Neural cell (in vitro differentiated cells): ENCODE measurements at regions not wholly inside any gene's neighbourhood (a gene's known extent, or its start where the extent isn't known, plus 50 kb on each side); places are given as distances from the start of the nearest gene placed in this dataset.
A peak's percentile ranks its signal among the peaks of the same experiment; 100 is the strongest.

Source experiments
- H2AFZ ChIP-seq: fragments of 200-600, 300-800 bp; sonication (generic), shearing (Covaris generic); 2 replicates; pipeline ENCODE4 v1.6.0; 2014; ENCODE audit warnings: low read depth, mild to moderate bottlenecking, antibody characterized with exemption, low read length, moderate library complexity
- H3F3A ChIP-seq: fragments of 200-600 bp; shearing (Covaris generic); 2 replicates; pipeline ENCODE4 v1.6.1; 2016; ENCODE audit warnings: mild to moderate bottlenecking, moderate library complexity, mixed read lengths, antibody characterized with exemption, low read length; ENCODE audit not compliant: insufficient read depth, poor library complexity, severe bottlenecking
- H3K27ac ChIP-seq: fragments of 200-600, 300-800 bp; sonication (generic), shearing (Covaris generic); 2 replicates; pipeline ENCODE4 v1.5.1; 2014; ENCODE audit warnings: mild to moderate bottlenecking, low read length, moderate library complexity
- H3K27me3 ChIP-seq: fragments of 300-800, 200-600 bp; sonication (generic), shearing (Covaris generic); 2 replicates; pipeline ENCODE4 v1.6.0; 2014; ENCODE audit warnings: mild to moderate bottlenecking, low read depth, low read length, moderate library complexity; ENCODE audit not compliant: insufficient read depth
- H3K36me3 ChIP-seq: fragments of 300-800, 200-600 bp; sonication (generic), shearing (Covaris generic); 2 replicates; pipeline ENCODE4 v1.5.1; 2014; ENCODE audit warnings: mild to moderate bottlenecking, antibody characterized with exemption, low read length, moderate library complexity; ENCODE audit not compliant: insufficient read depth
- H3K4me2 ChIP-seq: fragments of 300-800, 200-600 bp; sonication (generic), shearing (Covaris generic); 2 replicates; pipeline ENCODE4 v1.6.0; 2014; ENCODE audit warnings: mild to moderate bottlenecking, low read length
- H3K4me3 ChIP-seq: fragments of 300-800, 200-600 bp; sonication (generic), shearing (Covaris generic); 2 replicates; pipeline ENCODE4 v1.5.1; 2014; ENCODE audit warnings: mild to moderate bottlenecking, low read length, moderate library complexity
- H3K79me2 ChIP-seq: fragments of 200-600 bp; shearing (Covaris generic); replicated peaks from 2 replicates; pipeline ENCODE4 v1.6.0; 2014; ENCODE audit warnings: mild to moderate bottlenecking, low read length, moderate library complexity; ENCODE audit not compliant: insufficient read depth
- H3K9ac ChIP-seq: fragments of 300-800, 200-600 bp; sonication (generic), shearing (Covaris generic); 2 replicates; pipeline ENCODE4 v1.6.1; 2016; ENCODE audit warnings: mild to moderate bottlenecking, low read length, mixed read lengths
- H3K9me2 ChIP-seq: fragments of 200-600 bp; shearing (Covaris generic); 2 replicates; pipeline ENCODE4 v1.6.1; 2016; ENCODE audit warnings: mild to moderate bottlenecking, low read length, mixed read lengths; ENCODE audit not compliant: insufficient read depth
- H3K9me3 ChIP-seq: fragments of 200-600, 300-800 bp; sonication (generic), shearing (Covaris generic); 2 replicates; pipeline ENCODE4 v1.6.1; 2016; ENCODE audit warnings: mild to moderate bottlenecking, mixed run types, low read length, moderate library complexity, mixed read lengths
- H4K20me1 ChIP-seq: fragments of 200-600 bp; shearing (Covaris generic); 2 replicates; pipeline ENCODE4 v1.6.1; 2016; ENCODE audit warnings: mild to moderate bottlenecking, mixed run types; ENCODE audit not compliant: insufficient read depth
- EP300 ChIP-seq: fragments of 450-650 bp; conservative IDR thresholded peaks from 2 replicates; pipeline ENCODE4 v1.6.1; 2014; ENCODE audit warnings: antibody characterized with exemption, mild to moderate bottlenecking, moderate library complexity; ENCODE audit not compliant: poor library complexity, severe bottlenecking
- EZH2 ChIP-seq: fragments of 200-600, 300-800 bp; shearing (Covaris generic), sonication (generic); IDR thresholded peaks from 2 replicates; pipeline ENCODE4 v1.6.1; 2014; ENCODE audit warnings: antibody characterized with exemption, low read length, borderline replicate concordance, mild to moderate bottlenecking; ENCODE audit not compliant: insufficient read depth, poor library complexity, severe bottlenecking
- MXI1 ChIP-seq: fragments of 450-650 bp; conservative IDR thresholded peaks from 2 replicates; pipeline ENCODE4 v1.6.1; 2014; ENCODE audit warnings: antibody characterized with exemption, mild to moderate bottlenecking; ENCODE audit not compliant: poor library complexity, severe bottlenecking
- POLR2AphosphoS5 ChIP-seq: IDR thresholded peaks from 2 replicates; pipeline ENCODE4 v1.6.1; 2012
- RAD21 ChIP-seq: fragments of 450-650 bp; conservative IDR thresholded peaks from 2 replicates; pipeline ENCODE4 v1.6.1; 2014; ENCODE audit warnings: antibody characterized with exemption, mild to moderate bottlenecking, moderate library complexity
- REST ChIP-seq: IDR thresholded peaks from 2 replicates; pipeline ENCODE4 v1.6.1; 2012; ENCODE audit warnings: borderline replicate concordance
- SMC3 ChIP-seq: fragments of 450-650 bp; conservative IDR thresholded peaks from 2 replicates; pipeline ENCODE4 v1.6.1; 2014; ENCODE audit warnings: antibody characterized with exemption, mild to moderate bottlenecking, moderate library complexity; ENCODE audit not compliant: poor library complexity
- TAF1 ChIP-seq: IDR thresholded peaks from 2 replicates; pipeline ENCODE4 v1.6.1; 2012; ENCODE audit warnings: low read depth

- Histone ChIP-seq H3K9me3 (no peaks in the 10 kb centered on the region), H3K27ac (no peak overlapping the region), H3K4me2 (no peak overlapping the region), H3F3A (peaks cover 5% of the 10 kb centered on the region), H3K9ac (no peak overlapping the region), H3K36me3 (no peaks in the 10 kb centered on the region), H4K20me1 (no peaks in the 10 kb centered on the region), H3K79me2 (no peaks in the 10 kb centered on the region), H3K9me2 (no peaks in the 10 kb centered on the region), H3K27me3 (no peaks in the 10 kb centered on the region), H2AFZ (no peak overlapping the region), H3K4me3 (no peak overlapping the region)
- TF ChIP-seq EZH2 = no peak
- TF ChIP-seq TAF1 = no peak
- no peak for TF ChIP-seq EP300
These were observed 336.9 kb downstream of the SNAPC1 start for GRCh38 chr14:62099091-62099490.

- Histone ChIP-seq H4K20me1 (no peaks in the 10 kb centered on the region), H3K79me2 (no peaks in the 10 kb centered on the region), H2AFZ (no peak overlapping the region), H3K9me3 (no peaks in the 10 kb centered on the region), H3K27me3 (no peaks in the 10 kb centered on the region), H3F3A (peaks cover 5% of the 10 kb centered on the region), H3K9me2 (no peaks in the 10 kb centered on the region), H3K9ac (no peak overlapping the region), H3K36me3 (no peaks in the 10 kb centered on the region), H3K4me2 (peak overlapping the region; percentile 69), H3K4me3 (peak overlapping the region; percentile 48), H3K27ac (peak overlapping the region; percentile 79)
- no peak for TF ChIP-seq REST
- TF ChIP-seq TAF1 = no peak
- TF ChIP-seq SMC3 = no peak
- no peak for TF ChIP-seq POLR2AphosphoS5
- TF ChIP-seq MXI1 = no peak
These were observed 339.0 kb downstream of the SNAPC1 start for GRCh38 chr14:62101189-62101588.

GRCh38 chr14:62101673-62102348 lies 339.6 kb downstream of the SNAPC1 start:
- Histone ChIP-seq H3K9me3 (no peaks in the 10 kb centered on the region), H3K27ac (peak overlapping the region; percentile 79), H3K9ac (peak overlapping the region; percentile 42), H4K20me1 (no peaks in the 10 kb centered on the region), H3K9me2 (no peaks in the 10 kb centered on the region), H3K36me3 (no peaks in the 10 kb centered on the region), H3K27me3 (no peaks in the 10 kb centered on the region), H3F3A (peaks cover 5% of the 10 kb centered on the region), H3K4me3 (peak overlapping the region; percentile 48), H3K79me2 (no peaks in the 10 kb centered on the region), H3K4me2 (peak overlapping the region; percentile 69), H2AFZ (no peak overlapping the region)
- peak; percentile 79 for TF ChIP-seq POLR2AphosphoS5
- TF ChIP-seq EP300 = peak; percentile 92
- TF ChIP-seq MXI1 = peak; percentile 24
- no peak for TF ChIP-seq RAD21
